Peyer's patch (tissue), 4 donors: ENCODE measurements at regions not wholly inside any gene's neighbourhood (a gene's known extent, or its start where the extent isn't known, plus 50 kb on each side); places are given as distances from the start of the nearest gene placed in this dataset.

Experiments used
- CTCF ChIP-seq, 6 experiments: fragments of 450-650 bp in 4 of 6; fragments of 200-600 bp in 2 of 6; sonication (generic) in 1 of 6; IDR thresholded peaks; one replicate each; pipeline ENCODE4 v1.5.1; 2017 to 2019; ENCODE audit warnings: antibody characterized with exemption in 6 of 6, mild to moderate bottlenecking in 3 of 6, moderate library complexity in 1 of 6
- POLR2A ChIP-seq, 2 donors: fragments of 450-650 bp; IDR thresholded peaks; one replicate each; pipeline ENCODE4 v1.5.1; 2017; ENCODE audit warnings: antibody characterized with exemption in 2 of 2, mild to moderate bottlenecking in 2 of 2, moderate library complexity in 2 of 2

GRCh38 chr18:4544142-4544541 lies 89.0 kb upstream of the DLGAP1 start:
- TF ChIP-seq CTCF (IDR thresholded peaks at IDR 0.05), result no peak
- TF ChIP-seq POLR2A (IDR thresholded peaks at IDR 0.05), result no peak
